ENCODE measurements at regions not wholly inside any gene's neighbourhood (a gene's known extent, or its start where the extent isn't known, plus 50 kb on each side); places are given as distances from the start of the nearest gene placed in this dataset.

- no peak for DNase-seq (ENCODE audit: extremely low read depth in 1 of 2, low read depth in 1 of 2)
These were observed 233.4 kb upstream of the NLRP1 start for GRCh38 chr17:5817475-5818395.

DNA sequence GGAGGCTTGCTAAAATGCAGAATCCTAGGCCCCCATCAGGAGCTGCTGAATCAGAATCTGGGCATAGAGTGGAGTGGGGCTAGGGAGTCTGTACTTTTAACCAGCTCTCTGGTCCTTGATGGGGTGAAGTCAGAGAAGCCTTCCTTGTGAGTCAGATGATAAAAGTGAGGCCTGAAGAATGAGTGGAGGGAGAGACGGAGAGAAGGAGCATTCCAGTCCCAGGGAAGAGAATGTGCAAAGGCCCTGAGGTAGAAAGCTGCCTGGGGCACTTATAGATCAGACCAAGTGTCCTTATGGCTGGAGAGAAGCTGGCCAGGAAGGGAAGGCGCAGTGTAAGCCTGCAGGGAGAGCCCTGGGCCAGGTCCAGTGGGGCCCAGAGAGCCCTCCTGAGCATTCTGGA, 235.1 kb upstream of the NLRP1 start:
- DNase-seq (ENCODE audit: extremely low read depth in 1 of 2, low read depth in 1 of 2), result no peak

DNA sequence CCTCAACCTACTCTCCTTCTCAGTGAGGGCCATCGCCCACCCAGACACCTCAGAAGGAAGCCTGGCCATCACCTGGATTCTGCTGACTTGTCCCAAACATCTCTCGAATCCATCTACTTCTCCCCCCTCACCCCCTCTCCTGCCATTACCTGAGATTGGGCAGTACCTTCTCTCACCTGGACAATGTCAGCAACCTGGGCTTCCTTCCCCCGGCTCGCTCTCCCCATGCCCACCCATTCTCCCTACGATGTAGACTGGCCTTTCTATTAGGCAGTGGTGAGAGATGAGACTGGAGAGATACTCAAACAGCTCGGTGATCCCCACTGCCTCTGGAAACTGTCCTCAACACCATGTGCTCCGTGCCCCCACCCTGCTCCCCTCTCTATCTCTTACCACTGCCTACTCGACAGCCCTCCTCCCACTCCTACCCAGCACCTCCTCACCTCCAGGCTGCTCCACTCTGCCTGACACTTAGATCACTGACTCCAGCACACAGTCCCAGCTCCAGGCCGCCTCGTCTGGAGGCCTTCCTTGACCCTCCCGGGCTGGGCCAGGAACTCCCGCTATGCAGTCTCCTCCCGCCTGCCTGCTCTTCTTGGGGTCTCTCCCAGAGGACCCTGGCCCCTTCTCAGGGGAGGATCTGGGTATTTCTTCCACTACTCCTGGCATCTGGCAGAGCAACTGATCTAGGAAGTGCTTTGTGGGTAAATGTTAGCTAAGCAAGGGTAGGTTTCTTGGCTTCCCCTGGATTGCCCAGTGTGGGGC, 235.8 kb upstream of the NLRP1 start:
- DNase-seq (ENCODE audit: extremely low read depth in 1 of 2, low read depth in 1 of 2), result no peak

DNA sequence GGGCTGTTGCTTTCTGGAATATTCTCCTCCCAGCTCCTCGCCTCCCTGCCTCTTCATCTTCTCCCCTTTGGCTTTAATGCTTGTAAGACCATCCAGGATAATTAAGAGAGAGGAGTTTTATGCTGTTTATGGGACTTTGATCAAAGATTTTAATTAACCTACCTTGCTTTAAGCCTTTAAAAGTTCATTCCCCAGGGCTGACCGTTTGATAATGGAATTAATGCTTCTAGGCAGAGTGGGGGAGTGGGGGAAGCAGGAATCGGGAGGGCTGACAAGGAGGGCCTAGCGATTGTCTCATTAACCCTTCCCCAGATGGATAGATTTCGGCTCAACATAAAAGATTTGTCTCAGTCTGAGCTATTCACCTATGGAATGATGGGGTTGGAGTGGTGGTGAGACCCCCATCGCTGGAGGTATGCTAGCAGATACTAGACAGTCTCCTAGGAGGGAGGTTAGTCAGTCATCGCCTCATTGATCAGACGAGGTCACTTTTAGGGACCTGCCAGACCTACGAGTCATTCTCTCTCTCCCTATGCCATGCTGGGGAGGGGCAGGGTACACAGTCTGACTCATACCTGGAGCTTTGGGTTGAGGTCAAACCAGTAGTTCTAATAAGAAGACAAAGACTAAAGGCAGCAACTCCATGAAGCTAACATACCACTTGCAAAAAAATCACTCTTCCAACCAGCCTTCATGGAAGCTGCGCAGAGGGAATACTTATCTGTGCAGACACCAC, 236.6 kb upstream of the NLRP1 start:
- DNase-seq (ENCODE audit: extremely low read depth in 1 of 2, low read depth in 1 of 2), result no peak

- DNase-seq (ENCODE audit: extremely low read depth in 1 of 2, low read depth in 1 of 2), result no peak
These were observed 237.5 kb upstream of the NLRP1 start for GRCh38 chr17:5821803-5822202.

- DNase-seq (ENCODE audit: extremely low read depth in 1 of 2, low read depth in 1 of 2), result no peak
These were observed 238.2 kb upstream of the NLRP1 start for GRCh38 chr17:5822281-5823060.

GRCh38 chr17:5823219-5823618, 238.9 kb upstream of the NLRP1 start:
- no peak for DNase-seq (ENCODE audit: extremely low read depth in 1 of 2, low read depth in 1 of 2)

GRCh38 chr17:5825717-5826330, 241.5 kb upstream of the NLRP1 start:
- no peak for DNase-seq (ENCODE audit: extremely low read depth in 1 of 2, low read depth in 1 of 2)

GRCh38 chr17:5826384-5826783, 242.1 kb upstream of the NLRP1 start:
- DNase-seq (ENCODE audit: extremely low read depth in 1 of 2, low read depth in 1 of 2), result no peak

DNA sequence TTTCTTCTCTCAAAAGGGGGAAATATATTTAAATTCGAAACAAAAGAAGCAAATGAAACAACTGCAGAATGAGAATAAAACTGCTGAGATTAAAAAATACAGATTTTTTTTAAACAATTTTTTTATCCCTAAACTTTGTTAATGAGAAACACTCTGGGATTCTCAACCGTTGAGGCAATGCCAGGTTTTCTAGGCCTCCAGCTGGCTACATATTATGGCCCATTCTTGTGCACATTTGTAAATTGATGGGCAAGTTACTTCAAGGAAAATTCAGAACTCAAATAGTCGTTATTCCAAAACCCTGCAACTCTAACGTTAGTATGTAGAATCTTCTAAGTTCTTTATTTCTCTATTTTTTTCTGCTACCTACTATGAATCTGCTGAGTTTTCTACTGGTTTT, 239.3 kb upstream of the WSCD1 start:
- no peak for DNase-seq (ENCODE audit: extremely low read depth in 1 of 2, low read depth in 1 of 2)

- DNase-seq (ENCODE audit: extremely low read depth in 1 of 2, low read depth in 1 of 2), result no peak
These were observed 237.3 kb upstream of the WSCD1 start for GRCh38 chr17:5832886-5833285.

DNA sequence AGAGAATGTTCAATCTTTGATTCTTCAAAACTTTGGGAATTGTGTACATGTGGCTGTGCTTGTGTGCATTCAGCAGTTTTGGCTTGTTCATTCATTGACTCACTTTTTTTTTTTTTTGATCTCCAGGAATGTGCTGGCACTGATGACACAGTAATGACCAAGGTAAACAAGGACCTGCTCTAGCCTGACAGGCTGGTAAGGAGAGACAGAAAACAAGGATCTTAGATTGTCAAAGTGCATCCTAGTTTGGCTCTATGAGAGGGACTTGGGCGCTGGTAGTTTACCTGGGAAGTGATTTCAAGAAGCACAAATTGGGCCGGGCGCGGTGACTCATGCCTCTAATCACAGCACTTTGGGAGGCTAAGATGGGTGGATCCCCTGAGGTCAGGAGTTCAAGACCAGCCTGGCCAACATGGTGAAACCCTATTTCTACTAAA, 233.1 kb upstream of the WSCD1 start:
- DNase-seq (ENCODE audit: extremely low read depth in 1 of 2, low read depth in 1 of 2), result no peak

DNA sequence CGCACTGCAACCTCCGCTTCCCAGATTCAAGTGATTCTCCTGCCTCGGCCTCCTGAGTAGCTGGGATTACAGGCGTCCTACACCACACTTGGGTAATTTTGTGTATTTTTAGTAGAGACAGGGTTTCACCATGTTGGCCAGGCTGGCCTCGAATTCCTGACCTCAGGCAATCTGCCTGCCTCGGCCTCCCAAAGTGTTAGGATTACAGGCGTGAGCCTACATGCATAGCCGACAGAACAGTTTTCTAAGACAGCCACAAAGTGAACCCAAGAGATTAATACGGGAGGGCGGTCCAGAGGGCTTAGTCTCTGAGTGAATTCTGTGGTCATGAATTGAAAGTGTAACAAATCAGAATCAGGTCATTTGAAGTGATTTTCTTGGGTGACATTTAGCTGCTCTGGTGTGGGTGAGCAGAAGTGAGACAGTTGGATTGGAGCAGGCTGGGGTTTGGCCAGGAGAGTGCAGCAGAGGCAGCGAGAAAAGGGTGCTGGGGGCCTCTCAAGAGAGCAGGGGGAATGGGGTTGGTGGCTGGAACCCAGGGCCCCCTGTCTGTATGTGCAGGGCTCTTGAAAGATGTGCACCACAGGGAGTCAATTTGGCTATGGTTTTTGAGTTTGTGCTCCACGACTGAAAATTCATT, 231.4 kb upstream of the WSCD1 start:
- DNase-seq (ENCODE audit: extremely low read depth in 1 of 2, low read depth in 1 of 2), result no peak

- no peak for DNase-seq (ENCODE audit: extremely low read depth in 1 of 2, low read depth in 1 of 2)
These were observed 229.2 kb upstream of the WSCD1 start for GRCh38 chr17:5840811-5841446.

DNA sequence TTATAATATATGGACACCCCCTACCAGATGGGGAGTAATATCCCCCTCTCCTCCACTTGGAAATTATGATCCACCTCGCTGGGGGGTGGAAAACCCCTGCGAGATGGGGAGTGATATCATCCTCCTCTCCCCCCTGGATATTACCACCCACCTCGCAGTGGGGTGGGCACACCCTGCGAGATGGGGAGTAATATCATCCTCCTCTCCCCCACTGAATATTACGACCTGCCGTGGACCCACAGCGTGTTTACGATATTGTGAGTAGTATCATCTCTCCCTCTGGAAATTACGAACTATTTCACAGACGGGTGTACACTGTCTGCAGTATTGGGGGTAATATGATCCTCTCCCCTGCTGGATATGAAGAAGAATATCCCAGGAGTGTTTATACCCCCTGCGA, 228.3 kb upstream of the WSCD1 start:
- no peak for DNase-seq (ENCODE audit: extremely low read depth in 1 of 2, low read depth in 1 of 2)

DNA sequence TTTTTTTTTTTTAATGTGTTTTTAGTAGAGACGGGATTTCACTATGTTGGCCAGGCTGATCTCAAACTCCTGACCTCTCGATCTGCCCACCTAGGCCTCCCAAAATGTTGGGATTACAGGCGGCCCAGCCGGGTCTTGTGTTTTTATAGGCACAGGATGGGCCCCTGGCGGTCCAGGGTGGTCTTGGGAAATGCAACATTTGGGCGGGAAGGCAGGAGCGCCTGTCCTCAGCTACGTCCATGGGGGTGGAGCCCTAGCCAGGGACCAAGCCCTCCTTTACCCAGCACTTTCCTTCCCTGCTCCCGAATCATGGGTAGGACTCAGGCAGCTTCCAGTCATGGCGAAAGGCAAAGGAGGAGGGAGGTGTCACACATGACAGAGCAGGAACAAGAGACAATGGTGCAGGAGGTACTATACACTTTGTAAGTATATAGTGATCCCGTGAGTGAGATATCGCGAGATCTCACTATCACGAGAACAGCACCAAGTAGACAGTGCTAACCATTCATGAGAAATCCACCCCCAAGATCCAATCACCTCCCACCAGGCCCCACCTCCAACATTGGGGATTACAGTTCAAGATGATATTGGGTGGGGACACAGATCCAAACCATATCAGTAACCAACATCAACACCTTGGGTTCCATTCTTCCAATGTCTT, 226.7 kb upstream of the WSCD1 start:
- DNase-seq (ENCODE audit: extremely low read depth in 1 of 2, low read depth in 1 of 2), result no peak

- no peak for DNase-seq (ENCODE audit: extremely low read depth in 1 of 2, low read depth in 1 of 2)
These were observed 224.2 kb upstream of the WSCD1 start for GRCh38 chr17:5846001-5846400.

GRCh38 chr17:5854871-5855554, 215.2 kb upstream of the WSCD1 start:
- no peak for DNase-seq (ENCODE audit: extremely low read depth in 1 of 2, low read depth in 1 of 2)

All from stimulated activated CD8-positive, alpha-beta memory T cell treated with anti-CD3 and anti-CD28 coated beads, Interleukin-7, amount 100 ng/mL, for 48 hours (primary cell).